HG02571 (cell line): ENCODE measurements at regions not wholly inside any gene's neighbourhood (a gene's known extent, or its start where the extent isn't known, plus 50 kb on each side); places are given as distances from the start of the nearest gene placed in this dataset.
"Not testable (repeated sequence)": the region's sequence is repeated elsewhere in the genome, so short reads cannot be mapped to it uniquely, and the experiment has no call there.

Experiments
- ATAC-seq: cut with Tn5 transposase; IDR thresholded peaks from one replicate; pipeline ENCODE4 v1.9.1; 2021; ENCODE audit warnings: mild to moderate bottlenecking, moderate library complexity; ENCODE audit not compliant: unreplicated experiment

- ATAC-seq = no peak
Observed at GRCh38 chr15:22258009-22258397, 177.7 kb downstream of the OR4M2 start.

GRCh38 chr15:22258398-22259150 lies 178.2 kb downstream of the OR4M2 start:
- no peak for ATAC-seq

GRCh38 chr15:22259151-22259750 lies 178.9 kb downstream of the OR4M2 start:
- not testable (repeated sequence) for ATAC-seq

- ATAC-seq = no peak
Observed at GRCh38 chr15:22259881-22260421, 179.6 kb downstream of the OR4M2 start.

- ATAC-seq = no peak
Observed at GRCh38 chr15:22262613-22263020, 182.3 kb downstream of the OR4M2 start.

GRCh38 chr15:22263738-22264137 lies 183.4 kb downstream of the OR4M2 start:
- no peak for ATAC-seq

- ATAC-seq = not testable (repeated sequence)
Observed at GRCh38 chr15:22264272-22264671, 183.9 kb downstream of the OR4M2 start.

- no peak for ATAC-seq
Observed at GRCh38 chr15:22265056-22265945, 185.0 kb downstream of the OR4M2 start.

GRCh38 chr15:22265970-22266369 lies 185.6 kb downstream of the OR4M2 start:
- ATAC-seq = no peak

GRCh38 chr15:22267761-22268160 lies 187.4 kb downstream of the OR4M2 start:
- ATAC-seq = no peak

GRCh38 chr15:22268201-22268600 lies 187.9 kb downstream of the OR4M2 start:
- not testable (repeated sequence) for ATAC-seq

GRCh38 chr15:22268654-22269053 lies 188.3 kb downstream of the OR4M2 start:
- not testable (repeated sequence) for ATAC-seq

GRCh38 chr15:22272286-22273160 lies 186.2 kb upstream of the GOLGA6L22 start:
- ATAC-seq = not testable (repeated sequence)

- ATAC-seq = not testable (repeated sequence)
Observed at GRCh38 chr15:22273185-22273584, 185.5 kb upstream of the GOLGA6L22 start.

GRCh38 chr15:22274376-22274775 lies 184.3 kb upstream of the GOLGA6L22 start:
- not testable (repeated sequence) for ATAC-seq

GRCh38 chr15:22280770-22281169 lies 177.9 kb upstream of the GOLGA6L22 start:
- ATAC-seq = not testable (repeated sequence)

GRCh38 chr15:22282794-22283533 lies 175.7 kb upstream of the GOLGA6L22 start:
- ATAC-seq = peak; percentile 55

GRCh38 chr15:22284795-22285420 lies 173.8 kb upstream of the GOLGA6L22 start:
- ATAC-seq = not testable (repeated sequence)

- not testable (repeated sequence) for ATAC-seq
Observed at GRCh38 chr15:22291054-22291453, 167.6 kb upstream of the GOLGA6L22 start.
